Neural crest cell (in vitro differentiated cells): ENCODE measurements at regions not wholly inside any gene's neighbourhood (a gene's known extent, or its start where the extent isn't known, plus 50 kb on each side); places are given as distances from the start of the nearest gene placed in this dataset.

Experiments
- DNase-seq: peaks from one replicate; pipeline ENCODE4 v3.0.0; 2021; ENCODE audit warnings: low read depth, mixed read lengths, low spot score
- H3K27ac Mint-ChIP-seq: one replicate; pipeline ENCODE4 v1.8.0; 2021; ENCODE audit warnings: mild to moderate bottlenecking, mixed read lengths; ENCODE audit not compliant: unreplicated experiment
- H3K27me3 Mint-ChIP-seq: 2 replicates; pipeline ENCODE4 v1.8.0; 2021; ENCODE audit warnings: low read depth, mild to moderate bottlenecking, mixed read lengths
- H3K36me3 Mint-ChIP-seq: 2 replicates; pipeline ENCODE4 v1.8.0; 2021; ENCODE audit warnings: low read depth, mild to moderate bottlenecking, mixed read lengths
- H3K4me1 Mint-ChIP-seq: 2 replicates; pipeline ENCODE4 v1.8.0; 2021; ENCODE audit warnings: mixed read lengths
- H3K4me3 Mint-ChIP-seq: one replicate; pipeline ENCODE4 v1.8.0; 2021; ENCODE audit warnings: mild to moderate bottlenecking, mixed read lengths
- H3K9me3 Mint-ChIP-seq: 2 replicates; pipeline ENCODE4 v1.8.0; 2021; ENCODE audit warnings: mixed read lengths
- CTCF ChIP-seq: fragments of 200-600 bp; sonication (generic); conservative IDR thresholded peaks from 2 replicates; pipeline ENCODE4 v1.5.0; 2021; ENCODE audit warnings: antibody characterized with exemption, mild to moderate bottlenecking

DNA sequence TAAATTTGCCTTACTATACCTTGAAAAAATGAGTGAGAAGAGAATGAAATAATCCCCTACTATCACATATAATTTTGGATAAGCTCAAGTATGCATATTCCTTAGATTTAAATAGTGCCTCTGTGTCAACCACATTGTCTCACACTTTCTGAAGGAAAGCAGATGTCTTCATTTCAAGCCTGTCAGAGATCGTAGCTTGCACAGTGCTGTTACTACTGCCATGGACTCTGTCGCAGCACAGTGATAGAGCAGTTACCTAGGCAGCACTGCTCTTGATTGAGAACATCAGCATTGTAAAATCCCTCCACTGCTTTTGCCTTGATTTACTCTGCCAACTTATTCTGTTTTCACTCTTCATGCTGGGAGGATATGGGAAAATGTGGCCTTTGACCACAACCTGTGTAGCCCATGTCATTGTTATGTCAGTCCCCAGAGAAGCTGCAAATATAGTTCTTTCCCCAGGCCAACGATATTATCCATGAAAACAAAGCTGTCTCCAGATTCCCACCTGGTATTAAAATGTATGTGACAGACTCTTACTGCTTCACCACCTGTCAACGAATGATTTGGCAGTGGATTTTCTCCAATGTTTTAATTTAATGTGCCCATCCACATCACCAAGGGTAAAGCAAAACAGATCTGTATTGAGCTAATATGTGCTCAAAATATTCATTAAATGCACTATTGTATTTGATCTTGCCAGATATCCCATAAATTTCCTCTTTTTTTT, 675.7 kb downstream of the METTL4 start:
- no peak for TF ChIP-seq CTCF
- no peaks in the 10 kb centered on the region for H3K4me1 Mint-ChIP-seq
- H3K4me3 Mint-ChIP-seq: no peak overlapping the region
- no peak for DNase-seq
- H3K27me3 Mint-ChIP-seq: peaks cover 4% of the 10 kb centered on the region
- H3K36me3 Mint-ChIP-seq: no peaks in the 10 kb centered on the region
- peaks cover 3% of the 10 kb centered on the region for H3K9me3 Mint-ChIP-seq
- H3K27ac Mint-ChIP-seq: no peak overlapping the region

DNA sequence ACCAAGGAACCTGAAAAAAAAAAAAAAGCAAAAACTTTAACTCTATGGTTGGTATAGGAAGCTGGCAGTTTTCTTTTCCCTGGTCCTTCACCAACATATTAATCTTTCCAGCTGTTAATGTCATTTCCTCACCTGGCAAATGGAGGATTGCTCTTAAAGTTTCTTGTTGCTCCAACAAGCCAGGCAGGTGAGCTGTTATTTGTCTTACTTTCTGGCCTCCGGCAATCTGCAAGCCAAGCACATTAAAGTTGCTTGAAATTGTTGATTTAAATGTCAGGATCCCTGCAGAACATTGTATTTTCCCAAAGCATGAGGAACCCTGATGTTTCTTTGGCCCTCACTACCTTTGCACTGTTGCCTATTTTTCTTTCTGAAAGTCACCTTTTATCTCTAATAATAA, 664.9 kb downstream of the METTL4 start:
- H3K36me3 Mint-ChIP-seq: no peaks in the 10 kb centered on the region
- peaks cover 3% of the 10 kb centered on the region for H3K9me3 Mint-ChIP-seq
- no peaks in the 10 kb centered on the region for H3K4me1 Mint-ChIP-seq
- no peaks in the 10 kb centered on the region for H3K27me3 Mint-ChIP-seq
- H3K4me3 Mint-ChIP-seq: no peak overlapping the region
- H3K27ac Mint-ChIP-seq: no peak overlapping the region
- TF ChIP-seq CTCF: no peak
- DNase-seq: no peak

GRCh38 chr18:1907470-1908206, 663.7 kb downstream of the METTL4 start:
- Mint-ChIP-seq H3K27ac (no peak overlapping the region), H3K36me3 (no peaks in the 10 kb centered on the region), H3K4me3 (no peak overlapping the region), H3K9me3 (peaks cover 3% of the 10 kb centered on the region), H3K4me1 (no peaks in the 10 kb centered on the region), H3K27me3 (no peaks in the 10 kb centered on the region)
- DNase-seq: no peak
- no peak for TF ChIP-seq CTCF

- H3K27me3 Mint-ChIP-seq: no peaks in the 10 kb centered on the region
- peaks cover 3% of the 10 kb centered on the region for H3K36me3 Mint-ChIP-seq
- no peaks in the 10 kb centered on the region for H3K4me1 Mint-ChIP-seq
- H3K27ac Mint-ChIP-seq: no peak overlapping the region
- peaks cover 11% of the 10 kb centered on the region for H3K9me3 Mint-ChIP-seq
- no peak for DNase-seq
- H3K4me3 Mint-ChIP-seq: no peak overlapping the region
- TF ChIP-seq CTCF: peak; percentile 60
These were observed 656.8 kb downstream of the METTL4 start for GRCh38 chr18:1914489-1914888.

- peaks cover 7% of the 10 kb centered on the region for H3K9me3 Mint-ChIP-seq
- TF ChIP-seq CTCF: no peak
- H3K4me3 Mint-ChIP-seq: no peak overlapping the region
- no peak for DNase-seq
- peaks cover 3% of the 10 kb centered on the region for H3K36me3 Mint-ChIP-seq
- H3K4me1 Mint-ChIP-seq: no peaks in the 10 kb centered on the region
- no peak overlapping the region for H3K27ac Mint-ChIP-seq
- no peaks in the 10 kb centered on the region for H3K27me3 Mint-ChIP-seq
These were observed 654.3 kb downstream of the METTL4 start for GRCh38 chr18:1916869-1917523.
